Body of pancreas (tissue), 4 donors: ENCODE measurements at regions not wholly inside any gene's neighbourhood (a gene's known extent, or its start where the extent isn't known, plus 50 kb on each side); places are given as distances from the start of the nearest gene placed in this dataset.

Source experiments
- CTCF ChIP-seq, 7 experiments: fragments of 450-650 bp in 4 of 7; fragments of 200-600 bp in 3 of 7; sonication (generic) in 3 of 7; IDR thresholded peaks; one replicate each; pipeline ENCODE4 v1.5.1; 2016 to 2019; ENCODE audit warnings: antibody characterized with exemption in 7 of 7
- POLR2A ChIP-seq, 3 donors: fragments of 450-650 bp; IDR thresholded peaks; one replicate each; pipeline ENCODE4 v1.6.1; 2016; ENCODE audit warnings: antibody characterized with exemption in 3 of 3, mild to moderate bottlenecking in 2 of 3

GRCh38 chr6:26312096-26312463 is 52.9 kb upstream of the BTN3A2 start:
- TF ChIP-seq POLR2A (IDR thresholded peaks at IDR 0.05): no peak
- no peak for TF ChIP-seq CTCF (IDR thresholded peaks at IDR 0.05)
